H54 (cell line): ENCODE measurements at regions not wholly inside any gene's neighbourhood (a gene's known extent, or its start where the extent isn't known, plus 50 kb on each side); places are given as distances from the start of the nearest gene placed in this dataset.

Experiments used
- DNase-seq: peaks from one replicate; pipeline ENCODE4 v3.0.0; 2011; ENCODE audit warnings: low spot score, mixed read lengths; ENCODE audit not compliant: insufficient read length
- FAIRE-seq: peaks from 3 replicates; lab custom pipeline; 2011; peaks lifted over from hg19 to GRCh38; lab: Jason Lieb, UNC
- POLR2A ChIP-seq: IDR thresholded peaks from 2 replicates; pipeline ENCODE4 v1.6.1; 2011; ENCODE audit warnings: low read depth, mild to moderate bottlenecking, low read length

GRCh38 chr18:55109818-55110414 lies 150.7 kb upstream of the CCDC68 start:
- no peak for TF ChIP-seq POLR2A
- no peak for DNase-seq
- no peak for FAIRE-seq

GRCh38 chr18:55106906-55107305 lies 147.6 kb upstream of the CCDC68 start:
- DNase-seq (no peak), FAIRE-seq (no peak)
- TF ChIP-seq POLR2A: no peak

DNA sequence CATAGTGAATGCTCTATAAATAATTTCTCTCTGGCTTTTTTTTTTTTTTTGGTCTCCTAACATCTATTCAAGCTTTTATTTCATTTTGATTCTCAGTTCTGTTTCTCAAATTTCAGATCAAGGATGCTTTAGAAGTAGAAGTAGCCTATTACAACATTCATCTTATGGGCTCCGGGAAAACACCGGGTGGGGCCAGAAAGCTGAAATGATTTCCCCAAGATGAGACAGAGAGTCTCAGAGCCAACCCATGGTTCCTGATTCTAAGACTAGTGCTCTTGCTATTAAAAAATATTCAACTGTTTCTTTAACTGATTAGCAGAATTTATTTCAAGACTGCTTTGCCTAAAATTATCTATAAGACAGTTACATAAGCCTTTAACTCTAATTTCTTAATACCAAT lies 147.2 kb upstream of the CCDC68 start:
- TF ChIP-seq POLR2A: no peak
- DNase-seq (no peak), FAIRE-seq (no peak)

DNA sequence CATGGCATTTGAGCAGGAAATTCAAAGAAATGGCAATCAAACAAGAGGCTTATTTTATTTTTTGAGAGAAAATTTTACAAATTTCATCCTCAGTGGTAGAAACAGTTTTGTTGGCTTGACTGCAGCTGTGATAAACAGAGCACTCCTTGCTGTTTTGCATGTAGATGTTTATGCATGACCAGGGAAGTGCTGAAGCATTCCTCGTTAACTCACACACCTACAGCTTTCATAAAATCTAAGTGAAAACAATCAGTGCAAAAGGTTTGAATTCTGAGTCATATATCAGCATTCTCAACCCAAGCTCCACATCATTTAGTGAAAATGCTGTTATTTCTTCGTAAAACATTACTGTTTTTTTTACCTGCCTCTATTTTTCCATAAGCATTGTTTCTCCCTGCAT lies 146.6 kb upstream of the CCDC68 start:
- DNase-seq (no peak), FAIRE-seq (no peak)
- no peak for TF ChIP-seq POLR2A

DNA sequence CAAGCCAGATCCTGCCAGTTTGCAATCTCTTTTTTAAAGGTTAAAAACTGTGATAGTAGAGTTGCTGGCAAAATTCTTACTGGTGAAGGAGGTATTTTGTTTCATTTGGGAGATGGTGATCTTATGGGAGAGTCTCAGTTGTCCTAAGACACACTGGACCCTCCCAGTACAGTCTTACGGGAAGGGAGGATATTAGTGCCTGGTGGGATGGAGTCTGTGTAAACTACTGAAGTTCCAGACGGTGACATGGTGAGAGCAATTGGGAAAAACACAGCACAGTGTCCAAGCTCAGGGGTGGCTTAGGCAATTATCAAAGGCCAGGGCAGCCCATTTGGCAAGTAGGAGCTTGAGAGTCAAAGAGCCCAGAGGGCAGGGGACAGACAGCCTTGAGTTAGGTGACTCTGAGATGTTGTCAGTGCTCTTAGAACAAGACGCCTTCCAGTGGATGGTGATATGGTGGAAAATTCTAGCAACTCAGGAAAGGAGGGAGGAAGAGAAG lies 143.7 kb upstream of the CCDC68 start:
- DNase-seq (no peak), FAIRE-seq (no peak)
- TF ChIP-seq POLR2A: no peak

- no peak for TF ChIP-seq POLR2A
- FAIRE-seq: no peak
- no peak for DNase-seq
Observed at GRCh38 chr18:55102501-55102900, 143.2 kb upstream of the CCDC68 start.

- no peak for FAIRE-seq
- DNase-seq: no peak
- TF ChIP-seq POLR2A: no peak
Observed at GRCh38 chr18:55101458-55101824, 142.2 kb upstream of the CCDC68 start.

DNA sequence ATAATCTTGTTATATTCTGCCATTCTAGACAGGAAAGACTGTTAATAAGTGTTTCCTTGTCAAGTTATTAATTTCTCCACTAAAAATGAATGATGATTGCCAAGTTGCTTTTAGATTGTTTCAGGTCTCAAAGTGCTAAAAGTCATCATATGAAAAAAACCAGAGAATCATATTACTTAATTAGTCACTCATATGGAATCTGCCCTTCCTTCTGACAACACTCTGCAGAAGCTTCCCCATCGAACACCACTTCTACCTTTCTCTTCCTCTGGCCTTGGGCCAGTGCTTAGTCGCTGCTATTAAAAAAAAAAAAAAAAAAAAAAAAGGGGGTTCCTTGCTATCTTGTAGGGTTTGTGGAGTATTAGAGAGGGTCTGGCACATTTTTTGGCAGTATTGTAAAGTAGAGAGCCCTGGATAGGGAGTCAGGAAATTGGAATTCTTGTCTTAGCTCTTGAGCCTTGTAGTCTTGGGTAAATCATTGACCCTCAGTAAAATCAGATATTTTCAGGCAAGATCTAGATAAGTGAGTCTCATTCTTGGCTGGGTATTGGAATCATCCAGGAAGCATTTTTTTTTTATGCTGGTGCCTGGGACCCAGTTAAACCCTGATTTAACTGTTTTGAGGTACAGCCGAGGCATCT lies 141.7 kb upstream of the CCDC68 start:
- TF ChIP-seq POLR2A: no peak
- DNase-seq: no peak
- no peak for FAIRE-seq

- TF ChIP-seq POLR2A: no peak
- FAIRE-seq: no peak
- peak; percentile 13 for DNase-seq
Observed at GRCh38 chr18:55097456-55098170, 138.4 kb upstream of the CCDC68 start.

GRCh38 chr18:55096263-55096951 lies 137.1 kb upstream of the CCDC68 start:
- DNase-seq: no peak
- peak; percentile 86 for FAIRE-seq

GRCh38 chr18:55095584-55095983 lies 136.3 kb upstream of the CCDC68 start:
- TF ChIP-seq POLR2A: no peak
- no peak for DNase-seq
- no peak for FAIRE-seq

More at GRCh38 chr18:55096263-55096951, 137.1 kb upstream of the CCDC68 start:
- no peak for TF ChIP-seq POLR2A

DNA sequence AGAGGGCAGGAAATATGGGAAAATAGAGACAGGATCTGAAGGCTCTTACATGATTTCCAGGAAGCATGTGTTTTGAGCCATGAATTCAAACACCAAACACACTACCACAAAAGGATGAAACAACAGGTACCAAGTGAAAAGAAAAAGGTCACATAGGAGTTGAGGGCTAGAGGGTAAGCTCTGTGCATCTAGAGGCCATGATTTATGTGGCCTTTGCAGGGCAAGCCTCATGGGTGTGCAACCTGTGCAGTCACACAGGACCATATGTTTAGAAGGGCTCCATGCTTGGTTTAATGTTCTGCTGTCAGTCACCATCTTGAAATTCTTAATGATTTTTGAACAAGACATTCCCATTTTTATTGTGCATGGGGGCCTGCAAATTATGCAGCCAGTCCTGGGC lies 134.5 kb upstream of the CCDC68 start:
- no peak for TF ChIP-seq POLR2A
- FAIRE-seq (no peak), DNase-seq (no peak)

DNA sequence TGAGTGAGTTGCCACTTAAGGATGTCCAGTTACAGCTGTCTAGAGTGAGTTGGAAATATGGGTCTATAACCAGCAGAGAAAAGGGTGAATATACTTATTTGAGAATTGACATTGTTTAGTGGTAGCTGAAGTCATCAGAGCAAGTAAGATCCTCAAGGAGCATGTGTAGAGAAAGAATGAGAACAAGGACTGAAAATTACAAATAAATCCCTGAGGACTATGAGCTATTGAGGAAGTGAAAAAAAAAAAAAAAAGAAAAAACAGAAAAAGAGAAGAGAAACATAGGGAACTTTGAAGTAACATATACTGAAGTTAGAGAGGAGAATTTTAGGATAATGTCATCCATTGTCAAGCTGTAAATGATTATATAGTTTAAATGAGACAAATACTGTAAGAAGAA lies 134.0 kb upstream of the CCDC68 start:
- DNase-seq (no peak), FAIRE-seq (no peak)
- no peak for TF ChIP-seq POLR2A

GRCh38 chr18:55092166-55092565 lies 132.9 kb upstream of the CCDC68 start:
- no peak for FAIRE-seq

More at GRCh38 chr18:55092166-55092565, 132.9 kb upstream of the CCDC68 start:
- no peak for TF ChIP-seq POLR2A
- DNase-seq: no peak
